ENCODE measurements at regions not wholly inside any gene's neighbourhood (a gene's known extent, or its start where the extent isn't known, plus 50 kb on each side); places are given as distances from the start of the nearest gene placed in this dataset.

GRCh38 chr3:72331076-72331475, 517.2 kb downstream of the SHQ1 start:
- POLR2A ChIA-PET (ENCODE audit: low non-redundant PET) = no interaction called here
- no peak for TF ChIP-seq EZH2 (IDR thresholded peaks at IDR 0.05; ENCODE audit: borderline replicate concordance, low read depth, low read length, poor library complexity, severe bottlenecking)
- TF ChIP-seq CTCF (conservative IDR thresholded peaks at IDR 0.05; ENCODE audit: low read depth, low read length) = no peak
- CTCF ChIA-PET = no interaction called here

GRCh38 chr3:72329354-72329753, 518.9 kb downstream of the SHQ1 start:
- ChIA-PET CTCF (no interaction called here), POLR2A (ENCODE audit: low non-redundant PET) (no interaction called here)
- no peak overlapping the region for H3K4me3 ChIP-seq (ENCODE audit: low read depth, low read length, poor library complexity, severe bottlenecking)
- no peaks in the 10 kb centered on the region for H3K36me3 ChIP-seq (ENCODE audit: insufficient read depth, low read length, poor library complexity, severe bottlenecking)
- BruUV-seq (replicated peaks) = no TSS peak
- H3K27ac ChIP-seq (ENCODE audit: low read depth, low read length, poor library complexity, severe bottlenecking) = no peak overlapping the region
- no peaks in the 10 kb centered on the region for H3K27me3 ChIP-seq (replicated peaks; ENCODE audit: insufficient read depth, low read depth, low read length, poor library complexity)
- DNase-seq (ENCODE audit: low spot score) = no peak
- TF ChIP-seq EZH2 (IDR thresholded peaks at IDR 0.05; ENCODE audit: borderline replicate concordance, low read depth, low read length, poor library complexity, severe bottlenecking) (no peak), CTCF (conservative IDR thresholded peaks at IDR 0.05; ENCODE audit: low read depth, low read length) (no peak)
- intact Hi-C loops (cut with micrococcal nuclease; ENCODE audit: unreplicated experiment) = no loop called here
- H3K9me3 ChIP-seq (ENCODE audit: low read depth, low read length, poor library complexity, severe bottlenecking) = no peaks in the 10 kb centered on the region
- H3K4me1 ChIP-seq (ENCODE audit: insufficient read depth, low read length, poor library complexity, severe bottlenecking) = no peaks in the 10 kb centered on the region

More at GRCh38 chr3:72331076-72331475, 517.2 kb downstream of the SHQ1 start:
- no peak for DNase-seq (ENCODE audit: low spot score)
- Histone ChIP-seq H3K4me3 (ENCODE audit: low read depth, low read length, poor library complexity, severe bottlenecking) (no peak overlapping the region), H3K27ac (ENCODE audit: low read depth, low read length, poor library complexity, severe bottlenecking) (no peak overlapping the region), H3K36me3 (ENCODE audit: insufficient read depth, low read length, poor library complexity, severe bottlenecking) (no peaks in the 10 kb centered on the region), H3K27me3 (replicated peaks; ENCODE audit: insufficient read depth, low read depth, low read length, poor library complexity) (no peaks in the 10 kb centered on the region), H3K4me1 (ENCODE audit: insufficient read depth, low read length, poor library complexity, severe bottlenecking) (no peaks in the 10 kb centered on the region), H3K9me3 (ENCODE audit: low read depth, low read length, poor library complexity, severe bottlenecking) (no peaks in the 10 kb centered on the region)
- intact Hi-C loops (cut with micrococcal nuclease; ENCODE audit: unreplicated experiment) = no loop called here
- BruUV-seq (replicated peaks) = no TSS peak

GRCh38 chr3:72328755-72329277, 519.4 kb downstream of the SHQ1 start:
- TF ChIP-seq EZH2 (IDR thresholded peaks at IDR 0.05; ENCODE audit: borderline replicate concordance, low read depth, low read length, poor library complexity, severe bottlenecking) (no peak), CTCF (conservative IDR thresholded peaks at IDR 0.05; ENCODE audit: low read depth, low read length) (no peak)
- Histone ChIP-seq H3K27me3 (replicated peaks; ENCODE audit: insufficient read depth, low read depth, low read length, poor library complexity) (no peaks in the 10 kb centered on the region), H3K9me3 (ENCODE audit: low read depth, low read length, poor library complexity, severe bottlenecking) (no peaks in the 10 kb centered on the region), H3K4me1 (ENCODE audit: insufficient read depth, low read length, poor library complexity, severe bottlenecking) (no peaks in the 10 kb centered on the region), H3K27ac (ENCODE audit: low read depth, low read length, poor library complexity, severe bottlenecking) (no peak overlapping the region), H3K36me3 (ENCODE audit: insufficient read depth, low read length, poor library complexity, severe bottlenecking) (no peaks in the 10 kb centered on the region), H3K4me3 (ENCODE audit: low read depth, low read length, poor library complexity, severe bottlenecking) (no peak overlapping the region)
- POLR2A ChIA-PET (ENCODE audit: low non-redundant PET) = no interaction called here
- no peak for DNase-seq (ENCODE audit: low spot score)
- CTCF ChIA-PET = no interaction called here
- BruUV-seq (replicated peaks) = no TSS peak
- intact Hi-C loops (cut with micrococcal nuclease; ENCODE audit: unreplicated experiment) = no loop called here
